GM20000 (cell line): ENCODE measurements at regions not wholly inside any gene's neighbourhood (a gene's known extent, or its start where the extent isn't known, plus 50 kb on each side); places are given as distances from the start of the nearest gene placed in this dataset.
"Not testable (repeated sequence)": the region's sequence is repeated elsewhere in the genome, so short reads cannot be mapped to it uniquely, and the experiment has no call there.

ENCODE experiments used
- DNase-seq: peaks from one replicate; pipeline ENCODE4 v3.0.0; 2012; ENCODE audit warnings: low spot score
- TF ChIP-seq, protein P1 (sequence below): IDR thresholded peaks from 2 replicates; pipeline ENCODE4 v1.5.1; 2012; ENCODE audit warnings: mild to moderate bottlenecking, control low read depth; ENCODE audit errors: extremely low read depth, missing control alignments

DNA sequence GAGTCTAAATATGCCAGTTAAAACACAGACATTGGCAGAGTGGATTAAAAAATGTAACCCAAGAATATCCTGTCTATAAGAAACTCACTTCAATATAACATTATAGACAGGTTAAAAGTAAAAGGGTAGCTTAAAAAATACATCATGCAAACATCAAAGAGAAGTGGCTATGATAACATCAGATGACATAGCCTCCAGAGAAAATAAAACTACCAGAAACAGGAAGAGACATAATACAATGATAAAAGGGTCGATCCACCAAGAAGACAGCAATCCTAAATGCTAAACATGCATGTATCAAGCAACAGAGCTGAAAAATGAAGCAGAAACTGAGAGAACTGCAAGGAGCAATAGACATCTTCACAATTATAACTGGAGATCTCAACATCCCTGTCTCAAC is 190.2 kb upstream of the NR5A2 start:
- TF ChIP-seq, protein P1, sequence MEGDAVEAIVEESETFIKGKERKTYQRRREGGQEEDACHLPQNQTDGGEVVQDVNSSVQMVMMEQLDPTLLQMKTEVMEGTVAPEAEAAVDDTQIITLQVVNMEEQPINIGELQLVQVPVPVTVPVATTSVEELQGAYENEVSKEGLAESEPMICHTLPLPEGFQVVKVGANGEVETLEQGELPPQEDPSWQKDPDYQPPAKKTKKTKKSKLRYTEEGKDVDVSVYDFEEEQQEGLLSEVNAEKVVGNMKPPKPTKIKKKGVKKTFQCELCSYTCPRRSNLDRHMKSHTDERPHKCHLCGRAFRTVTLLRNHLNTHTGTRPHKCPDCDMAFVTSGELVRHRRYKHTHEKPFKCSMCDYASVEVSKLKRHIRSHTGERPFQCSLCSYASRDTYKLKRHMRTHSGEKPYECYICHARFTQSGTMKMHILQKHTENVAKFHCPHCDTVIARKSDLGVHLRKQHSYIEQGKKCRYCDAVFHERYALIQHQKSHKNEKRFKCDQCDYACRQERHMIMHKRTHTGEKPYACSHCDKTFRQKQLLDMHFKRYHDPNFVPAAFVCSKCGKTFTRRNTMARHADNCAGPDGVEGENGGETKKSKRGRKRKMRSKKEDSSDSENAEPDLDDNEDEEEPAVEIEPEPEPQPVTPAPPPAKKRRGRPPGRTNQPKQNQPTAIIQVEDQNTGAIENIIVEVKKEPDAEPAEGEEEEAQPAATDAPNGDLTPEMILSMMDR: no peak
- DNase-seq: no peak

DNA sequence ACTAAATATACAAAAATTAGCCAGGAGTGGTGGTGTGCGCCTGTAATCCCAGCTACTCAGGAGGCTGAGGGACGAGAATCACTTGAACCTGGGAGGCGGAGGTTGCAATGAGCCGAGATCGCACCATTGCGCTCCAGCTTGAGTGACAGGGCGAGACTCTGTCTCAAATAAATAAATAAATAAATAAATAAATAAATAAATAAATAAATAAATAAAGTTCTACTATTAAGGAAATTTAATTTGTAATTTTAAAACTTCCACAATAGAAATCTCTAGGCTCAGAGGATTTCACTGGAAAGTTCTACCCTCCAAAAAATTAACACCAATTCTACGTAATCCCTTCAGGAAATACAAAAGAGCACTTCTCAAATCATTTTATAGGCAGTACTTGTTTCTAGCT is 187.9 kb upstream of the NR5A2 start:
- DNase-seq: not testable (repeated sequence)

DNA sequence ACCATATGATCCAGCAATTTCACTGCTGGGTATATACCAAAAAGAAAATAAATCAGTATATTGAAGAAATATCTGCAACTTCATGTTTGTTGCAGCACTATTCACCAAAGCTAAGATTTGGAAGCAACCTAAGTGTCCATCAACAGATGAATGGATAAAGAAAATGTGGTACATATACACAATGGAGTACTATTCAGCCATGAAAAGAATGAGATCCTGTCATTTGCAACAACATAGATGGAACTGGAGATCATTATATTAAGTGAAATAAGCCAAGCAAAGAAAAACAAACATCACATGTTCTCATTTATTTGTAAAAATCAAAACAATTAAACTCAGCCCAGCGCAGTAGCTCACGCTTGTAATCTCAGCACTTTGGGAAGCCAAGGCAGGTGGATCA is 184.4 kb upstream of the NR5A2 start:
- DNase-seq: not testable (repeated sequence)

DNA sequence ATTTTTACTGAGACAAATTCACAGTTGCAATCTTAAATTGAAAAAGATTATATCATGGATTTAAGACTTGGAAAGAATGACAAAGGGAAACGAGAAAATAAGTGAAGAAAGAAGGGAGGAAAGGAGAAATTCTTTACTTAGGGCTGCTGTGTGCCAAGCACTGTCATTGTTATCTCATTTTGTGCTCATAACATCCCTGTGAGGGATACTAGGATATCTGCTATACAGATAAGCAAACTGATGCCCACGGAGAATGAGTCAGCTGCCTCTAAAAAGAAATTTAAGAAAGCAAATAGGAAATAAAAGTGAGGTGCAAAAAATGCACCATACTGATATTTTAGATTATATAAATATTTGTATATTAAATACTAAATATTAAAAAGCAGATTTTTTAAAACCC is 183.6 kb upstream of the NR5A2 start:
- TF ChIP-seq, protein P1: no peak
- DNase-seq: no peak

DNA sequence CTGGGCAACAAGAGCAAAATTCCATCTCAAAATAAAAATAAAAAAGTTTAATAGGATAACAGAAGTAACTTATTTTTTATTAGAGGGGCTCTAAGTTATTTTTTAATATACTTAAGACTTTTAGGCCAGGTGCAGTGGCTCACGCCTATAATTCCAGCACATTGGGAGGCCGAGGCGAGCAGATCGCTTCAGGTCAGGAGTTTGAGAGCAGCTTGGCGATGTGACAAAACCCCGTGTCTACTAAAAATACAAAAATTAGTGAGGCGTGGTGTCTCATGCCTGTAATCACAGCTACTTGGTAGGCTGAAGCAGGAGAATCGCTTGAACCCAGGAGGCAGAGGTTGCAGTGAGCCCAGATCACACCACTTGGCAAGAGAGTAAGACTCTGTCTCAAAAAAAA is 180.5 kb upstream of the NR5A2 start:
- DNase-seq: no peak
- TF ChIP-seq, protein P1: no peak

DNA sequence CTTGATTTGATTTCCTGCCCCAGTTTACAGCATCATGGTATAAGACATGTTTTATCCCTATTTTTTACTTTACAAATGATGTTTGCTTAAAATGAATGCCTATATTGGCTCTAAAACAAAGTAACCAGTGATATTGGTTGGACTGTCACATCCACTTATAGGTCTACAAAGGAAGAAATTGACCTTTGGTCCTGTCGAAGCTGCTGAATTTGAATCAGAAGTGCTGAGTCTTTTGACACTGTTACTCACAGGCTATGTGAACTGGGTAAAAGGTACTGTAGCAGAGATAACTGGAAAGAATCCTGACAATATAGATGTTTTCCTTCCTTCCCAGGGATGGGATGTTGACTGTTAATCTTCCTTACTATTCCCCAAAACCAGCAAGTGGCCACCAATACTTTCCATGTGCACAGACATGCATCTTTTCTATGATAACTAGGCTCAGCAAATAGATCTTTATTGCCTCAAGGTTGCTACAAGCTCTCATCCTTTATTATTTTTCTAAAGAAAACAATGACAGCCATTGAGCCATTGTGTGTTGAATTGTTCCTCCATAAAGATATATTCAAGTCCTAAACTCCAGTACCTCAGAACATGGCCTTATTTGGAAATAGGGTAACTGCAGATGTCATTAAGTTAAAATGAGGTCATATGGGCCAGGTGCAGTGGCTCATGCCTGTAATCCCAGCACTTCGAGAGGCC is 175.9 kb upstream of the NR5A2 start:
- TF ChIP-seq, protein P1: no peak
- DNase-seq: no peak

DNA sequence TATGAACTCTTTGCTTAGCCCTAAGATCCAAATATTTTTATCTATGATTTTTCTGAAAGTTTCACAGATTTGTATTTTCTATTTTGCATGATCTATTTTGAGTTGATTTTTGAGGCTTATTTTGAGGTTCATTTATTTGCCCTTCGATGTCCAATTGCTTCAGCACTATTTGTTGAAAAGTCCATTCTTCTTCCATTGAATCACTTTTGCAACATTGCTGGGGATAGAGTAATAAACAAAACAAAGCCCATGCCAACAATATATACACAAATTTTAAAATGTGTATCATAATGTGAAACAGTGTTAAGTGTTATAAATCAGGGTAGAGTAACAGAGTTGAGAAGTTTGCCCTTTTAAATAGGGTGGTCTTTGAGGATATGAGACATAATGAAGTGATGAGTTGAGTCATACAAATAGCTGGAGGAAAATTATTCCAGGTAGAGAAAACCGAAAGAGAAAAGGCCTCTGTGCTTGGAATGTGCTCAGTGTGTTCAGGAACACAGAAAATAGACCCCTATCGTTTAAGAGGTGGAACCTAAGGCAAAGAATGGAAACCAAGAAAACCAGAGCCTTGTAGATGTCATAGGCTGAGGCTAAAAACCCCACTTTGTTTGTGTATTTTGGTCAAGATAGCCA is 172.7 kb upstream of the NR5A2 start:
- DNase-seq: no peak
- TF ChIP-seq, protein P1: no peak

DNA sequence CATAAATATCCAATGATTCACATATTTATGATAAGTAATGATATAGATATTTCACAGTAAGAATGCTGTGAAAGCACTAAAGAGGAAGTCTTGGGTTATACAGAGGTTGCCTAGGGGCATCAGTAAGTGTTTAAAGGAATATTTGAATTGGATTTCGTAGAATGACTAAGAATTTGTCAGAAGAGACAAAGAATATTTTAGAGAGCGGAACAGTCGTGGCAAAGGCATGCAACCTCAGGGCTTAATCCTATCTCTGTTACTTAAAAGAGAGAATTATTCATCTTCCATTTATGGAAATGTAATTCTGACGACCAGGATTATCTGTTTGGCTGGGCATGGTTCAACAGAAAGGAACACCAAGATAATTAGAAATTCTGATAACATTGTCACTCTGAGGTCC is 171.9 kb upstream of the NR5A2 start:
- DNase-seq: no peak
- TF ChIP-seq, protein P1: no peak
